ENCODE measurements at regions not wholly inside any gene's neighbourhood (a gene's known extent, or its start where the extent isn't known, plus 50 kb on each side); places are given as distances from the start of the nearest gene placed in this dataset.
"Not testable (repeated sequence)": the region's sequence is repeated elsewhere in the genome, so short reads cannot be mapped to it uniquely, and the experiment has no call there.

DNA sequence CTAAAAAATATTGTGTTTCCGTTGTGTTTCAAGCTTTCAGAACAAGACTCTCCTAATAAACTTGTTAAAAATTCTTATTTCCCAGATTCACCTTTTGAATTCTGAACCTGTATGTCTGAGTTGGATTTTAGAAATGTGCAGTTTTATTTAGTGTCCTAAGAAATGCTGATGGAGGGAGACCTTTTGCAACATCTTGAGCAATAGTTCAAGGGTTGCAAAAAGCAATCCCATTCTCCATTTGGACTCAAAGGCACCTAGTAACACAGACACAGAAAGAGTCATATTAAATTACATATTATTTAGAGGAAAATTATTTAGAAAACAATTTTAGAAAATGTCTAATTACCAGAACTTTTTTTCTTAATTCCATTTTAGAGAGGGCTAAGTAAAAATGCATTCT lies 448.5 kb downstream of the FRK start:
- Histone ChIP-seq H3K79me2 (ENCODE audit: control insufficient read depth, insufficient read depth, low read length, unreplicated experiment) (no peaks in the 10 kb centered on the region), H3K27me3 (ENCODE audit: insufficient read depth, low read length) (no peaks in the 10 kb centered on the region), H3K4me1 (ENCODE audit: control insufficient read depth, insufficient read depth, low read length, unreplicated experiment) (no peaks in the 10 kb centered on the region), H3K36me3 (ENCODE audit: insufficient read depth, low read length) (no peaks in the 10 kb centered on the region), H3K27ac (ENCODE audit: low read depth, low read length) (no peak overlapping the region), H3K4me3 (ENCODE audit: low read depth, low read length) (no peak overlapping the region), H2AFZ (ENCODE audit: low read length, unreplicated experiment) (no peak overlapping the region)

GRCh38 chr6:115610696-115611095 lies 450.0 kb downstream of the FRK start:
- H3K4me3 ChIP-seq (ENCODE audit: low read depth, low read length), result no peak overlapping the region
- no peaks in the 10 kb centered on the region for H3K27me3 ChIP-seq (ENCODE audit: insufficient read depth, low read length)
- H2AFZ ChIP-seq (ENCODE audit: low read length, unreplicated experiment), result no peak overlapping the region
- no peaks in the 10 kb centered on the region for H3K36me3 ChIP-seq (ENCODE audit: insufficient read depth, low read length)
- H3K4me1 ChIP-seq (ENCODE audit: control insufficient read depth, insufficient read depth, low read length, unreplicated experiment), result no peaks in the 10 kb centered on the region
- H3K27ac ChIP-seq (ENCODE audit: low read depth, low read length), result no peak overlapping the region
- H3K79me2 ChIP-seq (ENCODE audit: control insufficient read depth, insufficient read depth, low read length, unreplicated experiment), result no peaks in the 10 kb centered on the region

GRCh38 chr6:115609111-115609510 lies 451.6 kb downstream of the FRK start:
- H3K79me2 ChIP-seq (ENCODE audit: control insufficient read depth, insufficient read depth, low read length, unreplicated experiment), result no peaks in the 10 kb centered on the region
- no peak overlapping the region for H3K4me3 ChIP-seq (ENCODE audit: low read depth, low read length)
- H3K27ac ChIP-seq (ENCODE audit: low read depth, low read length), result no peak overlapping the region
- H3K36me3 ChIP-seq (ENCODE audit: insufficient read depth, low read length), result no peaks in the 10 kb centered on the region
- no peaks in the 10 kb centered on the region for H3K4me1 ChIP-seq (ENCODE audit: control insufficient read depth, insufficient read depth, low read length, unreplicated experiment)
- H3K27me3 ChIP-seq (ENCODE audit: insufficient read depth, low read length), result no peaks in the 10 kb centered on the region
- H2AFZ ChIP-seq (ENCODE audit: low read length, unreplicated experiment), result no peak overlapping the region

DNA sequence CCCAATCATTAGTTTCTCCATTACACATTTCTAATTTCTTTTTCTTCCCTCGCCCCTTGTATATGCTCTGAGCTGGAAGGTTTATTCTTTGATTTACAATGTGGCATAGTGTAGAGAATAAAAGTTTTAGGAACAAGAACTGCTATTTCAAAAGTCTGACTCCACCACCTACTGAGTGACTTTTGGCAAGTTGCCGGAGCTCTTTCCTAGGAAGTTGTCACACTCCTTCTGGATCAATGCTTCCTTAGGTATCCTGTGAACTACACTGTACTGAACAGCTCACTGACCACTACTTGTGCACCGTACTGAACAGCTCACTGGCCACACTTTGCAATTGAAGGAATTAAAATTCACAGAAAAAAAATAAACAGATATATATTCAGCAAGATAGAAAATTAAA lies 458.2 kb downstream of the FRK start:
- Histone ChIP-seq H3K27me3 (ENCODE audit: insufficient read depth, low read length) (no peaks in the 10 kb centered on the region), H3K27ac (ENCODE audit: low read depth, low read length) (no peak overlapping the region), H3K79me2 (ENCODE audit: control insufficient read depth, insufficient read depth, low read length, unreplicated experiment) (no peaks in the 10 kb centered on the region), H3K4me3 (ENCODE audit: low read depth, low read length) (no peak overlapping the region), H3K36me3 (ENCODE audit: insufficient read depth, low read length) (no peaks in the 10 kb centered on the region), H2AFZ (ENCODE audit: low read length, unreplicated experiment) (no peak overlapping the region), H3K4me1 (ENCODE audit: control insufficient read depth, insufficient read depth, low read length, unreplicated experiment) (no peaks in the 10 kb centered on the region)

DNA sequence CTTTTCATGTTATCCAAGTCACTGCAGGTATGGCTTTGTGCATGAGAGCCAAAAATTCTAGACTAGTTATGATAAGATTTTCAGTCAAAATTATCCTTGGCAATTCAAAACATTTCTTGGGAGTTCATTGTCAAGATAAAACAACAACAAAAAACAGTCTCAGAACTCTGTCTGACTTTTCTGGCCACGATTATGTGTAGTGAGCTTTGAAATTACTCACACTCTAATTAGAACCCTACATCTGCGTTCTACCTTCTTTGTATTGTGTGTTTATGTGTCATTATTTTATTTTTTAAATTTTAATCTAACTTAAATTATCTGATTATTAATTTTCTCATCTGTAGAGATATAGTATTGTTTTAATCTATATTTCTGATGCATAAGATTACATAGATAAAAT lies 459.2 kb downstream of the FRK start:
- H3K27ac ChIP-seq (ENCODE audit: low read depth, low read length), result no peak overlapping the region
- H2AFZ ChIP-seq (ENCODE audit: low read length, unreplicated experiment), result no peak overlapping the region
- no peaks in the 10 kb centered on the region for H3K4me1 ChIP-seq (ENCODE audit: control insufficient read depth, insufficient read depth, low read length, unreplicated experiment)
- H3K4me3 ChIP-seq (ENCODE audit: low read depth, low read length), result no peak overlapping the region
- no peaks in the 10 kb centered on the region for H3K79me2 ChIP-seq (ENCODE audit: control insufficient read depth, insufficient read depth, low read length, unreplicated experiment)
- no peaks in the 10 kb centered on the region for H3K36me3 ChIP-seq (ENCODE audit: insufficient read depth, low read length)
- H3K27me3 ChIP-seq (ENCODE audit: insufficient read depth, low read length), result no peaks in the 10 kb centered on the region

DNA sequence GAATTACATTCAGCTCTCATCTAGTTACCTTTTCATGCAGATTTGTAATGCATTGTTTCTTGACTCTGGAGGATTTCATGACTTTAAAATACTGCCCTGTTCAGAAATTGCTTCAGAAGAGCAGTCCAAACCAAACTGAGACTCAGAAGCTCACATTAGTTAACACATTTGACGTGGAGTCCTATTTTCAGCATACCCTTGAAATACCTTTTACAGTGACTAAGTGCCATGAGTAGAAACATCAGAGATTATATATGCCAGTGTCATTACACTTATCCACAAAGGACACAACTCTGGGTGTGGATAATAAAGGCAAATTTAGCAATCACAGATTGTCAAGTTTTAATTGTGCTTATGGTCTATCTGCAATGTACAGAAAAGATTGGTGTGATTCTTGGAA lies 459.6 kb downstream of the FRK start:
- no peak overlapping the region for H3K4me3 ChIP-seq (ENCODE audit: low read depth, low read length)
- no peak overlapping the region for H2AFZ ChIP-seq (ENCODE audit: low read length, unreplicated experiment)
- H3K27ac ChIP-seq (ENCODE audit: low read depth, low read length), result no peak overlapping the region
- no peaks in the 10 kb centered on the region for H3K4me1 ChIP-seq (ENCODE audit: control insufficient read depth, insufficient read depth, low read length, unreplicated experiment)
- H3K79me2 ChIP-seq (ENCODE audit: control insufficient read depth, insufficient read depth, low read length, unreplicated experiment), result no peaks in the 10 kb centered on the region
- H3K27me3 ChIP-seq (ENCODE audit: insufficient read depth, low read length), result no peaks in the 10 kb centered on the region
- no peaks in the 10 kb centered on the region for H3K36me3 ChIP-seq (ENCODE audit: insufficient read depth, low read length)

GRCh38 chr6:115594891-115595290 lies 465.8 kb downstream of the FRK start:
- H3K4me3 ChIP-seq (ENCODE audit: low read depth, low read length), result no peak overlapping the region
- H2AFZ ChIP-seq (ENCODE audit: low read length, unreplicated experiment), result no peak overlapping the region
- H3K4me1 ChIP-seq (ENCODE audit: control insufficient read depth, insufficient read depth, low read length, unreplicated experiment), result no peaks in the 10 kb centered on the region
- H3K27ac ChIP-seq (ENCODE audit: low read depth, low read length), result no peak overlapping the region
- H3K79me2 ChIP-seq (ENCODE audit: control insufficient read depth, insufficient read depth, low read length, unreplicated experiment), result no peaks in the 10 kb centered on the region
- H3K27me3 ChIP-seq (ENCODE audit: insufficient read depth, low read length), result no peaks in the 10 kb centered on the region
- no peaks in the 10 kb centered on the region for H3K36me3 ChIP-seq (ENCODE audit: insufficient read depth, low read length)

DNA sequence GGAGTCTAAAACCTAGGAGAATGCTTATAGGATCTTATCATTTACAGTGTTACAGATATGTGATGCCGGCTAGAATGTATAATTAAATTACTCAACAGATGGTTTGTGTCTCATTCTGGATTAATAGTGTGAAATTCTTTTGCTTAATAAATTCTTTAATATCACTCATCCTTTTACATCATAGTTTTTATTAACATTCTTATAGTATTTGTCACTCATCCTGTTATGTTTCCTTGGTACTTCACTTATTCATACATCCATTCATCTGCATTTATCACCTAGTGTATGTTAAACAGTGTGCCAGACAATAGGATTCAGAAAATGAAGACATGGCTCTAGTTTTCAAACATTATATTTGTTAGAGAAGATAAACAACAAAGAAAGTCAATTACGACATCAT lies 468.7 kb downstream of the FRK start:
- Histone ChIP-seq H3K4me1 (ENCODE audit: control insufficient read depth, insufficient read depth, low read length, unreplicated experiment) (no peaks in the 10 kb centered on the region), H3K36me3 (ENCODE audit: insufficient read depth, low read length) (no peaks in the 10 kb centered on the region), H3K27ac (ENCODE audit: low read depth, low read length) (no peak overlapping the region), H3K4me3 (ENCODE audit: low read depth, low read length) (no peak overlapping the region), H3K79me2 (ENCODE audit: control insufficient read depth, insufficient read depth, low read length, unreplicated experiment) (no peaks in the 10 kb centered on the region), H3K27me3 (ENCODE audit: insufficient read depth, low read length) (no peaks in the 10 kb centered on the region), H2AFZ (ENCODE audit: low read length, unreplicated experiment) (no peak overlapping the region)

GRCh38 chr6:115589072-115589471 lies 471.6 kb downstream of the FRK start:
- not testable (repeated sequence) for H2AFZ ChIP-seq (ENCODE audit: low read length, unreplicated experiment); H3K27me3 ChIP-seq (ENCODE audit: insufficient read depth, low read length); H3K36me3 ChIP-seq (ENCODE audit: insufficient read depth, low read length); H3K27ac ChIP-seq (ENCODE audit: low read depth, low read length); H3K4me3 ChIP-seq (ENCODE audit: low read depth, low read length); H3K4me1 ChIP-seq (ENCODE audit: control insufficient read depth, insufficient read depth, low read length, unreplicated experiment); H3K79me2 ChIP-seq (ENCODE audit: control insufficient read depth, insufficient read depth, low read length, unreplicated experiment)

GRCh38 chr6:115583290-115583689 lies 477.4 kb downstream of the FRK start:
- no peak overlapping the region for H3K27ac ChIP-seq (ENCODE audit: low read depth, low read length)
- no peak overlapping the region for H2AFZ ChIP-seq (ENCODE audit: low read length, unreplicated experiment)
- H3K27me3 ChIP-seq (ENCODE audit: insufficient read depth, low read length), result no peaks in the 10 kb centered on the region
- no peaks in the 10 kb centered on the region for H3K36me3 ChIP-seq (ENCODE audit: insufficient read depth, low read length)
- no peaks in the 10 kb centered on the region for H3K4me1 ChIP-seq (ENCODE audit: control insufficient read depth, insufficient read depth, low read length, unreplicated experiment)
- no peak overlapping the region for H3K4me3 ChIP-seq (ENCODE audit: low read depth, low read length)
- no peaks in the 10 kb centered on the region for H3K79me2 ChIP-seq (ENCODE audit: control insufficient read depth, insufficient read depth, low read length, unreplicated experiment)

GRCh38 chr6:115582386-115582785 lies 478.3 kb downstream of the FRK start:
- Histone ChIP-seq H3K27me3 (ENCODE audit: insufficient read depth, low read length) (no peaks in the 10 kb centered on the region), H2AFZ (ENCODE audit: low read length, unreplicated experiment) (no peak overlapping the region), H3K4me1 (ENCODE audit: control insufficient read depth, insufficient read depth, low read length, unreplicated experiment) (no peaks in the 10 kb centered on the region), H3K4me3 (ENCODE audit: low read depth, low read length) (no peak overlapping the region), H3K79me2 (ENCODE audit: control insufficient read depth, insufficient read depth, low read length, unreplicated experiment) (no peaks in the 10 kb centered on the region), H3K27ac (ENCODE audit: low read depth, low read length) (no peak overlapping the region), H3K36me3 (ENCODE audit: insufficient read depth, low read length) (no peaks in the 10 kb centered on the region)

DNA sequence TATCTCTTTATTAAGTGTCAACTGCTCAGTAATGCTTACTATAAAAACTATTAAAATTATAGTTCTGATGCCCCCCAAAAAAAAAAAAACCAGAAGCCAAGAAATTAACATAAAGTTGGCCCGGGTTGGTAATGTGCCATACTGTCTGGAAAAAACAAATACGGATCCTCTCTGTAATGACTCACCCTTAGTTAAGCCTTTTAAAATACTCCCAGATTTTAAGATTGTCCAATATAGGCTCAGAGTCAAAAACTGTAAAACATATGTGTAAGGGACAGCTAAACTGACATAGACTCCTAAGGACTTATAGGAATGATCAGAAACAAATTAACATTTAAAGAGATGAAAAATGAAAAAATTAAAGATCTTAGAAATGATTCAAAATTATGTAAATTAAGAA lies 481.1 kb downstream of the FRK start:
- H3K4me1 ChIP-seq (ENCODE audit: control insufficient read depth, insufficient read depth, low read length, unreplicated experiment); H3K4me3 ChIP-seq (ENCODE audit: low read depth, low read length); H3K79me2 ChIP-seq (ENCODE audit: control insufficient read depth, insufficient read depth, low read length, unreplicated experiment); H3K27me3 ChIP-seq (ENCODE audit: insufficient read depth, low read length); H2AFZ ChIP-seq (ENCODE audit: low read length, unreplicated experiment); H3K27ac ChIP-seq (ENCODE audit: low read depth, low read length); H3K36me3 ChIP-seq (ENCODE audit: insufficient read depth, low read length): not testable (repeated sequence)

All from ACC112 (cell line).